CD1c-positive myeloid dendritic cell (primary cell): ENCODE measurements at regions not wholly inside any gene's neighbourhood (a gene's known extent, or its start where the extent isn't known, plus 50 kb on each side); places are given as distances from the start of the nearest gene placed in this dataset.

Experiments used
- DNase-seq: peaks from one replicate; pipeline ENCODE4 v3.0.0-alpha.2; 2016; ENCODE audit errors: extremely low spot score

GRCh38 chr18:1559563-1559962 is 654.9 kb downstream of the ADCYAP1 start:
- DNase-seq = peak; percentile 2

GRCh38 chr18:1564793-1565192 is 660.1 kb downstream of the ADCYAP1 start:
- DNase-seq = no peak

- no peak for DNase-seq
These were observed 666.5 kb downstream of the ADCYAP1 start for GRCh38 chr18:1571206-1571605.

- DNase-seq = no peak
These were observed 669.1 kb downstream of the ADCYAP1 start for GRCh38 chr18:1573732-1574131.

GRCh38 chr18:1575084-1575483 is 670.4 kb downstream of the ADCYAP1 start:
- DNase-seq = no peak

GRCh38 chr18:1578505-1578904 is 673.8 kb downstream of the ADCYAP1 start:
- DNase-seq = peak; percentile 14

GRCh38 chr18:1581581-1581980 is 676.9 kb downstream of the ADCYAP1 start:
- no peak for DNase-seq

- DNase-seq = peak; percentile 43
These were observed 681.3 kb downstream of the ADCYAP1 start for GRCh38 chr18:1585881-1586488.

- no peak for DNase-seq
These were observed 688.4 kb downstream of the ADCYAP1 start for GRCh38 chr18:1593091-1593490.

GRCh38 chr18:1595195-1595594 is 690.5 kb downstream of the ADCYAP1 start:
- peak; percentile 22 for DNase-seq

GRCh38 chr18:1599196-1599595 is 694.5 kb downstream of the ADCYAP1 start:
- DNase-seq = no peak

- DNase-seq = no peak
These were observed 700.1 kb downstream of the ADCYAP1 start for GRCh38 chr18:1604751-1605150.

- DNase-seq = no peak
These were observed 713.7 kb downstream of the ADCYAP1 start for GRCh38 chr18:1618364-1618763.

- DNase-seq = no peak
These were observed 714.8 kb downstream of the ADCYAP1 start for GRCh38 chr18:1619507-1619906.

- no peak for DNase-seq
These were observed 719.9 kb downstream of the ADCYAP1 start for GRCh38 chr18:1624612-1625011.

GRCh38 chr18:1627494-1627893 is 722.8 kb downstream of the ADCYAP1 start:
- DNase-seq = no peak

GRCh38 chr18:1648712-1649111 is 744.0 kb downstream of the ADCYAP1 start:
- peak; percentile 73 for DNase-seq

- DNase-seq = no peak
These were observed 747.3 kb downstream of the ADCYAP1 start for GRCh38 chr18:1652018-1652417.

- no peak for DNase-seq
These were observed 749.2 kb downstream of the ADCYAP1 start for GRCh38 chr18:1653873-1654272.

- DNase-seq = no peak
These were observed 753.2 kb downstream of the ADCYAP1 start for GRCh38 chr18:1657876-1658275.

- no peak for DNase-seq
These were observed 754.4 kb downstream of the ADCYAP1 start for GRCh38 chr18:1658908-1659566.

GRCh38 chr18:1663879-1664705 is 759.4 kb downstream of the ADCYAP1 start:
- DNase-seq = peak; percentile 72

GRCh38 chr18:1665079-1665478 is 760.4 kb downstream of the ADCYAP1 start:
- DNase-seq = no peak
